Calu3 (cell line): ENCODE measurements at regions not wholly inside any gene's neighbourhood (a gene's known extent, or its start where the extent isn't known, plus 50 kb on each side); places are given as distances from the start of the nearest gene placed in this dataset.
"Not testable (repeated sequence)": the region's sequence is repeated elsewhere in the genome, so short reads cannot be mapped to it uniquely, and the experiment has no call there.

ENCODE experiments used
- BruUV-seq: library from RNA; stranded (reverse); fragments of 400-500 nt; replicated peaks from 2 replicates; lab custom pipeline; 2021; lab: Mats Ljungman, UMichigan
- CTCF ChIA-PET: fragments of 300-600 bp; sonication (Branson Sonifier 250); formaldehyde crosslinking; loops from one replicate; lab custom pipeline; 2022; ENCODE audit warnings: antibody characterized with exemption; lab: Charles Lee
- DNase-seq: peaks from one replicate; pipeline ENCODE4 v3.0.0; 2022
- H3K27ac Mint-ChIP-seq: one replicate; pipeline ENCODE4 v1.8.0; 2022; ENCODE audit warnings: mixed read lengths; ENCODE audit not compliant: unreplicated experiment
- H3K27me3 Mint-ChIP-seq: one replicate; pipeline ENCODE4 v1.8.0; 2022; ENCODE audit warnings: mixed read lengths; ENCODE audit not compliant: unreplicated experiment
- H3K36me3 Mint-ChIP-seq: one replicate; pipeline ENCODE4 v1.8.0; 2022; ENCODE audit warnings: mild to moderate bottlenecking, moderate library complexity, mixed read lengths; ENCODE audit not compliant: insufficient read depth, unreplicated experiment
- H3K4me1 Mint-ChIP-seq: one replicate; pipeline ENCODE4 v1.8.0; 2022; ENCODE audit warnings: mild to moderate bottlenecking, low read depth, mixed read lengths; ENCODE audit not compliant: unreplicated experiment
- H3K4me3 Mint-ChIP-seq: one replicate; pipeline ENCODE4 v1.8.0; 2022; ENCODE audit warnings: mild to moderate bottlenecking, low read depth, moderate library complexity, mixed read lengths; ENCODE audit not compliant: unreplicated experiment
- H3K9me3 Mint-ChIP-seq: one replicate; pipeline ENCODE4 v1.8.0; 2022; ENCODE audit warnings: low read depth, mixed read lengths; ENCODE audit not compliant: unreplicated experiment
- CTCF ChIP-seq: fragments of 200-600 bp; IDR thresholded peaks from one replicate; pipeline ENCODE4 v1.8.0; 2022; ENCODE audit warnings: antibody characterized with exemption; ENCODE audit not compliant: unreplicated experiment
- intact Hi-C: fragments of 100-400 bp; cut with micrococcal nuclease; formaldehyde crosslinking; loops from one replicate; pipeline ENCODE4 v1.10.0; 2022; ENCODE audit not compliant: unreplicated experiment

- no peaks in the 10 kb centered on the region for H3K4me1 Mint-ChIP-seq
- no peak overlapping the region for H3K4me3 Mint-ChIP-seq
- CTCF ChIA-PET: no interaction called here
- H3K27ac Mint-ChIP-seq: no peak overlapping the region
- no TSS peak for BruUV-seq
- no peaks in the 10 kb centered on the region for H3K36me3 Mint-ChIP-seq
- intact Hi-C loops: no loop called here
- peaks cover 13% of the 10 kb centered on the region for H3K27me3 Mint-ChIP-seq
- no peak for TF ChIP-seq CTCF
- no peaks in the 10 kb centered on the region for H3K9me3 Mint-ChIP-seq
- DNase-seq: no peak
Observed at GRCh38 chr5:108562205-108562454, 180.2 kb upstream of the FBXL17 start.

DNA sequence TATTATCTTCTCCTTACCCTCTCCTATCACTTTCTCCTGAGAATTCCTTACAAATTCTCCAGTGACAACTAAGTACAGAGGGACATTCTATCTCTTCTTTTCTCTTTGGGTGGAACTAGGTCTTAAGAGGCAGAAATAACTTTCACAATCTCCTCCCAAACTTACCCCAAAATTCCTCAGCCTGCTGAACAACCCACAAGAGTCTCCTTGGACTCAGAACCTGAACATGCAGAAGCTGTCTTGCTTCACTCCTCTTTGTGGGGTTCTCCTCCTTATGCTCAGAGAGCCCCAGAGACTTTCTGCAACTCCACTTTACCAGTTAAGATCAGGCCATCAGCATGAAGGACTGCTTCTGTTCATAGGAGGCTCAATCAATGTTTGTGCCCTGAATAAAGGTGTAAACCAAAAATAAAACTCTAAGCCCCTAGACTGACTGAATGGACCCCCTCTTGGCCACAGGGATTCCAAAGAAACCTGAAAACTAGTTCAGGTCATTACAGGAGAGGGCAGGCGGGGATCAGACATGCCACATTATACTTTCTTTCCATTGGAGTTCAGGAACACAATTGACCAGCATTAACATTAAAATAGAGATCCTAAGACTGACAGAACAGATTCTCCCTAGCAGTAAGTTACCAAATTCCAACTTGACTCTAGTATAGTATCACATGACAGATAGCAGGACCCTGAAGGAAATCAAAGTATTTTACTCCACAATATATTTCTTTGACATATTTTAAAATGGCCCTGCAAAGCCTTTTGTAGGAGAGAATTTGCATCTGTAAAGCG is 179.7 kb upstream of the FBXL17 start:
- Mint-ChIP-seq H3K36me3 (no peaks in the 10 kb centered on the region), H3K4me3 (no peak overlapping the region), H3K27me3 (peaks cover 13% of the 10 kb centered on the region), H3K9me3 (no peaks in the 10 kb centered on the region), H3K4me1 (no peaks in the 10 kb centered on the region), H3K27ac (no peak overlapping the region)
- intact Hi-C loops: no loop called here
- DNase-seq: no peak
- no peak for TF ChIP-seq CTCF
- CTCF ChIA-PET: no interaction called here
- BruUV-seq: no TSS peak

DNA sequence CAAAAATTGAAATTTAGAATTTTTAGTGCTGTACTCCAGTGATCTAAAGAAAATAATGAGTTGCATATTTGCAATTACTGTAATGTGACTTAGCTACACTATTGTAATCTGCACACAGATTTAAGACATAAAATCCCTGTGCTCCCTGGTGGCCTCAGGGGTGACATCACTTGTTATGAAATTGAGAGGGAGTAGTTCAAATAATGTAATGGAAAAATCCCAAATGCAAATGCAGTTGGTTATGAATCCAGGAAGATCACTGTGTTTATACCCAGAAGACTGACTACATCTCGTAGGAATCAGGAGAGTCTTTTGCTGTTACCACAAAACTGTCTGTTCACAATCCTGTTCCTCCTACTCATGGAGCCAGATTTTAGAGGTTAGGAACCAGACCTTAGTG is 178.7 kb upstream of the FBXL17 start:
- DNase-seq: no peak
- no peak for TF ChIP-seq CTCF
- no peak overlapping the region for H3K27ac Mint-ChIP-seq

DNA sequence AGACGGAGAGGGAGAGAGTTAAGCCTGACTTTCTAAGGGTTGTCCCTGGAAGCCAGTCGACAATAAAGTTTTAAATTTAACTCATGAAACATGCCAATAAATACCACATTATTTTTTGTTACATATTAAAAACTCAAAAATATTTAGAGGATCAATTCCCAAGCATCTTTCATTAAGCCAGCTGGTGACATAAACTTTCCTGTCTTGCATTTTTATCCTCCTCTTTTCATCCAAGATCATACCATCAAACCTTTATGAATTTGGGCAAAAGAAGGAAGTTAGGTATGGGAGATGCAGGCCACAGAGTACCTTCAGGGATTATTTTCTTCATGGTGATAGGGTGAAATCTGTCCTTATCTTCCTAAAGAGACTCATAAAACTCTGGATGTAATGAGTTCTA is 178.3 kb upstream of the FBXL17 start:
- intact Hi-C loops: no loop called here
- Mint-ChIP-seq H3K9me3 (no peaks in the 10 kb centered on the region), H3K36me3 (no peaks in the 10 kb centered on the region), H3K4me3 (no peak overlapping the region), H3K4me1 (no peaks in the 10 kb centered on the region), H3K27me3 (peaks cover 13% of the 10 kb centered on the region), H3K27ac (no peak overlapping the region)
- BruUV-seq: no TSS peak
- DNase-seq: no peak
- no peak for TF ChIP-seq CTCF
- CTCF ChIA-PET: no interaction called here

More for the DNA sequence above, 178.7 kb upstream of the FBXL17 start:
- Mint-ChIP-seq H3K4me1 (no peaks in the 10 kb centered on the region), H3K9me3 (no peaks in the 10 kb centered on the region), H3K36me3 (no peaks in the 10 kb centered on the region), H3K4me3 (no peak overlapping the region), H3K27me3 (peaks cover 13% of the 10 kb centered on the region)
- intact Hi-C loops: no loop called here
- BruUV-seq: no TSS peak
- CTCF ChIA-PET: no interaction called here

DNA sequence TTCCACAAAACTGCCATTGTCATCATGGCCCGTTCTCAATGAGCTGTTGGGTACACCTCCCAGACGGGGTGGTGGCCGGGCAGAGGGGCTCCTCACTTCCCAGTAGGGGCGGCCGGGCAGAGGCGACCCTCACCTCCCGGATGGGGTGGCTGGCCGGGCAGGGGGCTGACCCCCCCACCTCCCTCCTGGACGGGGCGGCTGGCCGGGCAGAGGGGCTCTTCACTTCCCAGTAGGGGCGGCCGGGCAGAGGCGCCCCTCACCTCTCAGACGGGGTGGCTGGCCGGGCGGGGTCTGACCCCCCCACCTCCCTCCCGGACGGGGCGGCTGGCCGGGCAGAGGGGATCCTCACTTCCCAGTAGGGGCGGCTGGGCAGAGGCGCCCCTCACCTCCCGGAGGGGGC is 176.9 kb upstream of the FBXL17 start:
- intact Hi-C loops, DNase-seq, H3K4me1 Mint-ChIP-seq, H3K4me3 Mint-ChIP-seq, BruUV-seq, CTCF ChIA-PET, H3K9me3 Mint-ChIP-seq, H3K36me3 Mint-ChIP-seq, H3K27ac Mint-ChIP-seq: not testable (repeated sequence)
- H3K27me3 Mint-ChIP-seq: peaks cover 12% of the 10 kb centered on the region

GRCh38 chr5:108558142-108558541 is 176.2 kb upstream of the FBXL17 start:
- H3K4me3 Mint-ChIP-seq, CTCF ChIA-PET, DNase-seq, BruUV-seq, H3K27me3 Mint-ChIP-seq, H3K36me3 Mint-ChIP-seq, H3K27ac Mint-ChIP-seq, intact Hi-C loops, H3K4me1 Mint-ChIP-seq, H3K9me3 Mint-ChIP-seq: not testable (repeated sequence)
